GM12878 (cell line): ENCODE measurements at regions not wholly inside any gene's neighbourhood (a gene's known extent, or its start where the extent isn't known, plus 50 kb on each side); places are given as distances from the start of the nearest gene placed in this dataset.

Experiments used
- BHLHE40 ChIP-seq, 2 experiments: fragments of 450-650 bp in 1 of 2; IDR thresholded peaks; 2 replicates each; pipeline ENCODE4 v1.6.1; 2011 to 2017; ENCODE audit warnings: low read depth in 2 of 2, borderline replicate concordance in 1 of 2, improper control_type of control experiment in 1 of 2, low read length in 1 of 2, mild to moderate bottlenecking in 1 of 2
- E2F4 ChIP-seq: IDR thresholded peaks from 2 replicates; pipeline ENCODE4 v1.6.1; 2012; ENCODE audit warnings: low read depth, low read length, improper control_type of control experiment
- EGR1 ChIP-seq, 2 experiments: IDR thresholded peaks; 1 replicate in 1 of 2; 2 replicates in 1 of 2; pipeline ENCODE4 v1.6.1; 2011 to 2012; ENCODE audit warnings: low read depth in 2 of 2, low read length in 2 of 2, borderline replicate concordance in 1 of 2, mild to moderate bottlenecking in 1 of 2, moderate library complexity in 1 of 2
- POLR2A ChIP-seq: IDR thresholded peaks from 2 replicates; pipeline ENCODE4 v1.6.1; 2011; ENCODE audit warnings: low read depth, mild to moderate bottlenecking, low read length
- RAD21 ChIP-seq: IDR thresholded peaks from 2 replicates; pipeline ENCODE4 v1.6.1; 2011; ENCODE audit warnings: mild to moderate bottlenecking, low read depth, low read length, moderate library complexity; ENCODE audit not compliant: insufficient read depth

DNA sequence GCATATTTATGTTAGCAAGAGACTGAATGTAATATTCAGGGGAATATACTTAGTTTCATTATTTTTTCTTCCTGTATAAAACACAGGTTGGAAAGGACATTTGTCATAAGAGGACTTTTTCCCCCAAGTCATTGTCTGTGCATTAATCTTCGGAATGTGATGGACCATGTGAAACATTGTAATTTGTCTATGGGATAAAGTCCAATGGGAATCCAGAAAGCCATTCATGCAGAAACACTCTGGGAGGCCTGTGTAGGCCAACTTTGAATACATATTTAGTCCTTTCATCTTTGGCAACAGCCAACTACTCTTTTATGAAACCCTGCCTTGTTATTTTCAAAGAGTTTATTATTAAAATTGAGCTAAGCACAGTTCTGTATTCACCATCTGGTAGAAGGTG, 386.4 kb downstream of the PIK3C3 start:
- no peak for TF ChIP-seq E2F4
- no peak for TF ChIP-seq EGR1 (IDR thresholded peaks at IDR 0.05; ENCODE audit: borderline replicate concordance in 1 of 2, low read depth in 2 of 2, low read length in 2 of 2)
- no peak for TF ChIP-seq RAD21
- TF ChIP-seq BHLHE40 (IDR thresholded peaks at IDR 0.05; ENCODE audit: borderline replicate concordance in 1 of 2, low read depth in 2 of 2, low read length in 1 of 2), result no peak
- TF ChIP-seq POLR2A, result no peak
